ENCODE measurements at regions not wholly inside any gene's neighbourhood (a gene's known extent, or its start where the extent isn't known, plus 50 kb on each side); places are given as distances from the start of the nearest gene placed in this dataset.

DNA sequence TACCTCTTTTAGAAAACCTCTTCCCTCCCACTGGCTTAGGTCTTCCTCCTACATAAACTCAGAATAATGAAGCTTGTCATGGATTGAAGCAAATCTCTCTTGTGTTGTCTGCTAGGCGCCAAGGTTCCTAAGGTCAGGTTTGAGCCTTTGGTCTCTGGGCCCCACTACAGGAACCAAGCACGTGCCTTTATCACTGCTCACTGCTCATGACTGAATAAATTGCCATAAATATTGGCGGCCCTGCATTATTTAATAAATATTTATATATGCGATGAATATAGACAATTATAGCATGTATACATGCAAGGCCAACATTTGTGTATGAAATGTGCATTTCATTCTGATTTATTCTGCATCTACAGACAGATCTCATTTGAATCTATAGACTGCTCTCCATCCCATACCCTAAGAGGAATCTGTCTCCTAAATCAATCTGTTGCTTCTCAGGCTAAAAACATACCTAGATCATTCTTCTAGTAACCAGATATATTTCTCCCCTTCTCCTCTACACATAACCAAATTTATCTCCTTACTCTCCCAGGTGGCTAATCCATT lies 1717.6 kb upstream of the TENM3 start:
- TF ChIP-seq, protein P1, sequence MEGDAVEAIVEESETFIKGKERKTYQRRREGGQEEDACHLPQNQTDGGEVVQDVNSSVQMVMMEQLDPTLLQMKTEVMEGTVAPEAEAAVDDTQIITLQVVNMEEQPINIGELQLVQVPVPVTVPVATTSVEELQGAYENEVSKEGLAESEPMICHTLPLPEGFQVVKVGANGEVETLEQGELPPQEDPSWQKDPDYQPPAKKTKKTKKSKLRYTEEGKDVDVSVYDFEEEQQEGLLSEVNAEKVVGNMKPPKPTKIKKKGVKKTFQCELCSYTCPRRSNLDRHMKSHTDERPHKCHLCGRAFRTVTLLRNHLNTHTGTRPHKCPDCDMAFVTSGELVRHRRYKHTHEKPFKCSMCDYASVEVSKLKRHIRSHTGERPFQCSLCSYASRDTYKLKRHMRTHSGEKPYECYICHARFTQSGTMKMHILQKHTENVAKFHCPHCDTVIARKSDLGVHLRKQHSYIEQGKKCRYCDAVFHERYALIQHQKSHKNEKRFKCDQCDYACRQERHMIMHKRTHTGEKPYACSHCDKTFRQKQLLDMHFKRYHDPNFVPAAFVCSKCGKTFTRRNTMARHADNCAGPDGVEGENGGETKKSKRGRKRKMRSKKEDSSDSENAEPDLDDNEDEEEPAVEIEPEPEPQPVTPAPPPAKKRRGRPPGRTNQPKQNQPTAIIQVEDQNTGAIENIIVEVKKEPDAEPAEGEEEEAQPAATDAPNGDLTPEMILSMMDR (IDR thresholded peaks at IDR 0.05), result no peak
- TF ChIP-seq POLR2A (IDR thresholded peaks at IDR 0.05), result no peak
